A549 (cell line): ENCODE measurements at regions not wholly inside any gene's neighbourhood (a gene's known extent, or its start where the extent isn't known, plus 50 kb on each side); places are given as distances from the start of the nearest gene placed in this dataset.

Experiments used
- ATAC-seq, 2 experiments: fragments of 200-7000 bp in 1 of 2; fragments of >200 bp in 1 of 2; cut with Nextera tagmentation in 1 of 2; cut with Tn5 transposase in 1 of 2; 3 replicates each; pipeline versions ENCODE4 v1.8.0 to v1.9.1; 2018 to 2020; ENCODE audit warnings: mild to moderate bottlenecking in 1 of 2, moderate library complexity in 1 of 2
- CTCF ChIA-PET: fragments of 300-600 bp; sonication (Branson Sonifier 250); formaldehyde crosslinking; extraction: SDS; loops from one replicate; lab custom pipeline; 2021; ENCODE audit warnings: antibody characterized with exemption, inconsistent platforms; lab: Yijun Ruan, JAX
- POLR2A ChIA-PET: fragments of 350-600 bp; formaldehyde crosslinking; extraction: SDS; loops from one replicate; lab custom pipeline; 2021; ENCODE audit warnings: antibody characterized with exemption, inconsistent platforms; lab: Yijun Ruan, JAX
- DNase-seq, 2 experiments: peaks; one replicate each; pipeline versions ENCODE4 v3.0.0 to v3.0.0-alpha.2; 2011 to 2016; ENCODE audit warnings: low read depth in 1 of 2, low spot score in 1 of 2
- FAIRE-seq: peaks from 2 replicates; lab custom pipeline; 2011; peaks lifted over from hg19 to GRCh38; lab: Jason Lieb, UNC
- H3K27ac ChIP-seq, 2 experiments: fragments of >200 bp; sonication (Bioruptor Twin); formaldehyde crosslinking; 3 replicates each; pipeline ENCODE4 v1.5.1; 2016 to 2017
- H3K4me1 ChIP-seq: fragments of >200 bp; sonication (Bioruptor Twin); formaldehyde crosslinking; 3 replicates; pipeline ENCODE4 v1.6.1; 2016
- H3K4me2 ChIP-seq: fragments of >200 bp; sonication (Bioruptor Twin); formaldehyde crosslinking; 3 replicates; pipeline ENCODE4 v1.6.1; 2016
- H3K4me3 ChIP-seq: fragments of >200 bp; sonication (Bioruptor Twin); formaldehyde crosslinking; 3 replicates; pipeline ENCODE4 v1.5.1; 2016
- H3K9me3 ChIP-seq: fragments of >200 bp; sonication (Bioruptor Twin); formaldehyde crosslinking; 3 replicates; pipeline ENCODE4 v1.6.1; 2016
- ATOH8 ChIP-seq: fragments of 250-450 bp; sonication (Bioruptor Pico); IDR thresholded peaks from 2 replicates; pipeline ENCODE4 v1.5.0; 2020; ENCODE audit warnings: low read depth, mild to moderate bottlenecking, moderate library complexity
- CBX8 ChIP-seq: fragments of 200-600 bp; sonication (generic); IDR thresholded peaks from 2 replicates; pipeline ENCODE4 v1.6.1; 2016
- CHD4 ChIP-seq: fragments of 200-600 bp; sonication (generic); IDR thresholded peaks from 2 replicates; pipeline ENCODE4 v1.6.1; 2016; ENCODE audit warnings: antibody characterized with exemption, mild to moderate bottlenecking, borderline replicate concordance
- EHMT2 ChIP-seq: fragments of 200-600 bp; sonication (generic); IDR thresholded peaks from 2 replicates; pipeline ENCODE4 v1.6.1; 2016; ENCODE audit warnings: antibody characterized with exemption, low read depth, mild to moderate bottlenecking, moderate library complexity
- EP300 ChIP-seq, 2 experiments: fragments of >200 bp; sonication (Bioruptor Twin); formaldehyde crosslinking; IDR thresholded peaks; 2 replicates in 1 of 2; 3 replicates in 1 of 2; pipeline ENCODE4 v1.6.1; 2016 to 2017
- HDAC2 ChIP-seq: fragments of 200-600 bp; sonication (generic); IDR thresholded peaks from 2 replicates; pipeline ENCODE4 v1.6.1; 2016
- HMGXB4 ChIP-seq: fragments of 250-450 bp; sonication (Bioruptor Pico); IDR thresholded peaks from 2 replicates; pipeline ENCODE4 v1.5.0; 2021; ENCODE audit warnings: mild to moderate bottlenecking, moderate library complexity, borderline replicate concordance
- JUN ChIP-seq, 2 experiments: fragments of >200 bp; sonication (Bioruptor Twin); formaldehyde crosslinking; IDR thresholded peaks; 2 replicates in 1 of 2; 3 replicates in 1 of 2; pipeline ENCODE4 v1.6.1; 2016 to 2017
- KDM1A ChIP-seq: fragments of 200-600 bp; sonication (generic); IDR thresholded peaks from 2 replicates; pipeline ENCODE4 v1.6.1; 2016; ENCODE audit warnings: low read depth, mild to moderate bottlenecking
- MAFK ChIP-seq: fragments of 450-650 bp; IDR thresholded peaks from 2 replicates; pipeline ENCODE4 v1.6.1; 2014; ENCODE audit not compliant: partially characterized antibody
- NPAS2 ChIP-seq: fragments of 250-450 bp; sonication (Bioruptor Pico); IDR thresholded peaks from 2 replicates; pipeline ENCODE4 v1.8.0; 2022; ENCODE audit warnings: mild to moderate bottlenecking, moderate library complexity, borderline replicate concordance
- PBX3 ChIP-seq: IDR thresholded peaks from 2 replicates; pipeline ENCODE4 v1.6.1; 2012
- POLR2A ChIP-seq: IDR thresholded peaks from 2 replicates; pipeline ENCODE4 v1.6.1; 2012; ENCODE audit warnings: mild to moderate bottlenecking, low read length
- TP53 ChIP-seq: fragments of 250-450 bp; sonication (Bioruptor Pico); IDR thresholded peaks from 2 replicates; pipeline ENCODE4 v1.5.0; 2021; ENCODE audit warnings: mild to moderate bottlenecking, moderate library complexity
- USF2 ChIP-seq: fragments of 450-650 bp; IDR thresholded peaks from 2 replicates; pipeline ENCODE4 v1.6.1; 2014; ENCODE audit warnings: antibody characterized with exemption
- ZFP36 ChIP-seq: fragments of 450-650 bp; IDR thresholded peaks from 2 replicates; pipeline ENCODE4 v1.6.1; 2014; ENCODE audit warnings: borderline replicate concordance; ENCODE audit not compliant: partially characterized antibody
- WGBS: methylation state at CpG from one replicate; pipeline ENCODE4 v1.1.6; 2017; ENCODE audit errors: missing lambda C conversion rate; 5-methylcytosine and 5-hydroxymethylcytosine counted together
- TF ChIP-seq, protein P1 (sequence below): IDR thresholded peaks from 2 replicates; pipeline ENCODE4 v1.6.1; 2012
- TF ChIP-seq, protein P2 (sequence below): fragments of >200 bp; sonication (Bioruptor Twin); formaldehyde crosslinking; IDR thresholded peaks from 2 replicates; pipeline ENCODE4 v1.6.1; 2016

DNA sequence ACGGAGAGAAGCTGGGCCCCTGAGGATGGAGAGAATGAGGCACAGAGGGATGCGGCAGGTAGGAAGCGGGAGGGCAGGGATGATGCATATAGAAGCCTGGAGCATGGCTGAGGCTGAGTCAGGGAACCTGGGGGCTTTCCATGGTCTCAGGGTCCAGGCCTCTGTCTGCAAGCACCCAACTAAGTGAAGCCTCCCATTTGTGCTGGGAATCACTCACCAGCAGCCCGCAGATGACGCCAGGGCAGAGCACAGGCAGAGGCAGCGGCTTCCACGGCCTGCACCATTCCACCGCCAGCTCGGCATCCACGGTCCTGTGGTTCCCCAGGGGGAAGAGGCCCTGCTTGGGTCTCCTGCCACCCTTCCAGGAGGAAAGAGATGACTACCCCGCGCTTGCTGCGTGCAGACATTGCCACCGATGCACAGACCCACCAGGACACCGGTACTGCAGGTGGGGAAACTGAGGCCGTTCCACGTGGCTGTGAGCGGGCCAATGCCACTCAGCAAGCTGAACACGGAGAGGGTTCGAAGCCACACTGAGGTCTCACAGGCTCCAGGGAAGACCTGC, 75.5 kb downstream of the NCOR2 start (continued):
- TF ChIP-seq NPAS2 (no peak), TP53 (no peak), POLR2A (no peak), USF2 (no peak), CBX8 (no peak)
- TF ChIP-seq, all 56 proteins: peak for 0

- WGBS, result 78% methylated on average over 7 of the region's 7 CpGs
- CTCF ChIA-PET, result interaction anchor here (1.0 to 2.2 kb wide), 3 partner anchors 10 to 280 kb away, joined by 4 to 7 read pairs (median 4); no protein-coding TSS in a partner anchor
- no peak overlapping the region for H3K4me3 ChIP-seq
Measured at GRCh38 chr12:124491310-124491709, 76.1 kb downstream of the NCOR2 start.

DNA sequence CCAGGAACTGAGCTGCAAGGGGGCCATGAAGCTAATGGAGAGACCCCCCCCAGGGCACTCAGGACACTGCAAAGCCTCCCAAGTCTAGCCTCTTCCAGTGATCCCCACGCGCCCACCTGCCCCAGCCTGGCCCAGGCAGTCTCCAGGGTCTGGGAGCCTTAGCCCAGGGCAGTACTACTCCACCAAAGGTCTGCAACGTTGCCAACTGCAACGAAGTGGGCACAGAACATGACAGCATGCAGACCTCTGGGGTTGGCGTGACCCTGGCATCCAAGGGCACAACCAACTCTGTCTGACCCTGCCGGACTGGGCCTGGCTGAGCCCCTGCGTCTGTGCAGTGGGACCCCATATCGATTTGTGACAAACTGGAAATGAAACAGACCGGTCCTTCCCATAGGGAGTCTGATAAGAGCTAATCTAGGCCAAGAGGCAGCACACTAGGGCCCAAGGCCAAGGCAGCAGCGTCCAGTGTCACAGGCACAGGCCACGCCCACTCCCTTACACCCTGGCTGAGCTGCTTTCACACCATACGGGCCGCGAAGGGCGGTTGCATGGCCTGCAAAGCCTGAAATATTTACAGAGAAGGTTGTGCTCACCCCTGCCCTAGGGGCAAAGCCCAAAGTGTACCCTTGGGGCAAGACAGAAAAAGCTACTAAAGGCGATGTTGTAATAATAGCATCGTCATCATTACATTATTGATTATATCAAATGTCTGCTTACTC, 76.7 kb downstream of the NCOR2 start:
- CTCF ChIA-PET, result interaction anchor here (0.8 to 2.3 kb wide), 9 partner anchors 9 to 281 kb away, joined by 3 to 7 read pairs (median 4); no protein-coding TSS in a partner anchor
- ATAC-seq (peak in 1 of 2 experiments; percentile 32; a peak in 3 of 6 replicates), DNase-seq (no peak), FAIRE-seq (no peak)
- Histone ChIP-seq H3K4me2 (no peak overlapping the region), H3K27ac (no peak overlapping the region), H3K4me1 (no peaks in the 10 kb centered on the region), H3K4me3 (no peak overlapping the region), H3K9me3 (no peaks in the 10 kb centered on the region)
- TF ChIP-seq EP300 (IDR thresholded peaks at IDR 0.05) (no peak), MAFK (peak; percentile 4)
- POLR2A ChIA-PET, result no interaction called here
- 84% methylated on average over 17 of the region's 17 CpGs for WGBS

More at GRCh38 chr12:124491310-124491709, 76.1 kb downstream of the NCOR2 start:
- Histone ChIP-seq H3K4me2 (no peak overlapping the region), H3K27ac (no peak overlapping the region), H3K9me3 (no peaks in the 10 kb centered on the region), H3K4me1 (no peaks in the 10 kb centered on the region; the same call in 2 of the 3 replicates)
- TF ChIP-seq ZFP36 (peak; percentile 23), NPAS2 (no peak)
- ATAC-seq, result no peak
- no peak for FAIRE-seq
- DNase-seq, result no peak
- POLR2A ChIA-PET, result no interaction called here

DNA sequence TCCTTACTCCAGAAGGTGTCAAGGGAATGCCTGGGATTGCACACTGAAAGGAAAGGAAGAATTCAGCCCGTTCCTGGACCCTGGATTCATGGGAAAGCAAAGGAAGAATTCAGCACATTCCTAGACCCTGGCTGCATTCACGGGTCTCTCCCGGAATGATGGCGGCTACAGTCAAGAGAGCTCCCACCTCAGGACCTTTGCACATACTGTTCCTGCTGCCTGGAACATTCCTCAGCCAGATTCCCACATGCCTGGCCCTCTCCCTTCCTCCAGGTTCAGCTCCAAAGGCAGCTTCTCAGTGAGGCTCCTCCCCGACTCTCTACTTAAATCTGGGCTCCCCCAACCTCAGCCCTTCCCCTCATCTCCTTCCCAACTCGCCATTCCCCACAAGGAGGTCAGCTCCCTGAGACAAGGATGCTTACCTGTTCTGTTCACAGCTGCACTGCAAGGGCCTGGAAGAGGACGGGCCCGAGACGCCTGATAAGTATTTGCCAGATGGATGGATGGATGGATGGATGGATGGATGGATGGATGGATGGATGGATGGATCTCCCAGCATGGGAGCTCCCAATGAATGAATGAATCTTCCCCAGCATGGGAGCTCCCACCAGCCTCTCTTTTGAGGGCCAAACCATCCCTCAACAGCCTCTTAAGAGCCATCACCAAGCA, 77.4 kb downstream of the NCOR2 start:
- TF ChIP-seq, protein P1, sequence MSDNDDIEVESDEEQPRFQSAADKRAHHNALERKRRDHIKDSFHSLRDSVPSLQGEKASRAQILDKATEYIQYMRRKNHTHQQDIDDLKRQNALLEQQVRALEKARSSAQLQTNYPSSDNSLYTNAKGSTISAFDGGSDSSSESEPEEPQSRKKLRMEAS, result no peak
- TF ChIP-seq ATOH8 (CRISPR knock-in tag), result no peak
- no peak for TF ChIP-seq HDAC2
- TF ChIP-seq, protein P2, sequence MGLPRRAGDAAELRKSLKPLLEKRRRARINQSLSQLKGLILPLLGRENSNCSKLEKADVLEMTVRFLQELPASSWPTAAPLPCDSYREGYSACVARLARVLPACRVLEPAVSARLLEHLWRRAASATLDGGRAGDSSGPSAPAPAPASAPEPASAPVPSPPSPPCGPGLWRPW, result no peak
- TF ChIP-seq MAFK, result no peak
- no peak for TF ChIP-seq PBX3
- no peak for TF ChIP-seq HMGXB4 (CRISPR knock-in tag)
- TF ChIP-seq JUN (IDR thresholded peaks at IDR 0.05), result no peak
- TF ChIP-seq TP53, result no peak
- no peak for TF ChIP-seq CHD4
- no peak for TF ChIP-seq KDM1A
- TF ChIP-seq EHMT2, result no peak
- FAIRE-seq (no peak), ATAC-seq (no peak), DNase-seq (no peak)
- H3K4me2 ChIP-seq, result no peak overlapping the region
- WGBS, result 87% methylated on average over 9 of the region's 9 CpGs
- ChIA-PET POLR2A (interaction anchor here (0.9 kb wide), 1 partner anchor 29 kb away, joined by 3 read pairs; no protein-coding TSS in a partner anchor), CTCF (interaction anchor here (0.8 to 2.3 kb wide), 7 partner anchors 10 to 278 kb away, joined by 3 to 7 read pairs (median 5); no protein-coding TSS in a partner anchor)
- H3K4me3 ChIP-seq, result no peak overlapping the region
- H3K27ac ChIP-seq, result no peak overlapping the region
- no peaks in the 10 kb centered on the region for H3K4me1 ChIP-seq
- H3K9me3 ChIP-seq, result no peaks in the 10 kb centered on the region
